Neural cell (in vitro differentiated cells): ENCODE measurements at regions not wholly inside any gene's neighbourhood (a gene's known extent, or its start where the extent isn't known, plus 50 kb on each side); places are given as distances from the start of the nearest gene placed in this dataset.

Experiments used
- H2AFZ ChIP-seq: fragments of 200-600, 300-800 bp; sonication (generic), shearing (Covaris generic); 2 replicates; pipeline ENCODE4 v1.6.0; 2014; ENCODE audit warnings: low read depth, mild to moderate bottlenecking, antibody characterized with exemption, low read length, moderate library complexity
- H3F3A ChIP-seq: fragments of 200-600 bp; shearing (Covaris generic); 2 replicates; pipeline ENCODE4 v1.6.1; 2016; ENCODE audit warnings: mild to moderate bottlenecking, moderate library complexity, mixed read lengths, antibody characterized with exemption, low read length; ENCODE audit not compliant: insufficient read depth, poor library complexity, severe bottlenecking
- H3K27ac ChIP-seq: fragments of 200-600, 300-800 bp; sonication (generic), shearing (Covaris generic); 2 replicates; pipeline ENCODE4 v1.5.1; 2014; ENCODE audit warnings: mild to moderate bottlenecking, low read length, moderate library complexity
- H3K27me3 ChIP-seq: fragments of 300-800, 200-600 bp; sonication (generic), shearing (Covaris generic); 2 replicates; pipeline ENCODE4 v1.6.0; 2014; ENCODE audit warnings: mild to moderate bottlenecking, low read depth, low read length, moderate library complexity; ENCODE audit not compliant: insufficient read depth
- H3K36me3 ChIP-seq: fragments of 300-800, 200-600 bp; sonication (generic), shearing (Covaris generic); 2 replicates; pipeline ENCODE4 v1.5.1; 2014; ENCODE audit warnings: mild to moderate bottlenecking, antibody characterized with exemption, low read length, moderate library complexity; ENCODE audit not compliant: insufficient read depth
- H3K4me2 ChIP-seq: fragments of 300-800, 200-600 bp; sonication (generic), shearing (Covaris generic); 2 replicates; pipeline ENCODE4 v1.6.0; 2014; ENCODE audit warnings: mild to moderate bottlenecking, low read length
- H3K4me3 ChIP-seq: fragments of 300-800, 200-600 bp; sonication (generic), shearing (Covaris generic); 2 replicates; pipeline ENCODE4 v1.5.1; 2014; ENCODE audit warnings: mild to moderate bottlenecking, low read length, moderate library complexity
- H3K79me2 ChIP-seq: fragments of 200-600 bp; shearing (Covaris generic); replicated peaks from 2 replicates; pipeline ENCODE4 v1.6.0; 2014; ENCODE audit warnings: mild to moderate bottlenecking, low read length, moderate library complexity; ENCODE audit not compliant: insufficient read depth
- H3K9ac ChIP-seq: fragments of 300-800, 200-600 bp; sonication (generic), shearing (Covaris generic); 2 replicates; pipeline ENCODE4 v1.6.1; 2016; ENCODE audit warnings: mild to moderate bottlenecking, low read length, mixed read lengths
- H3K9me2 ChIP-seq: fragments of 200-600 bp; shearing (Covaris generic); 2 replicates; pipeline ENCODE4 v1.6.1; 2016; ENCODE audit warnings: mild to moderate bottlenecking, low read length, mixed read lengths; ENCODE audit not compliant: insufficient read depth
- H3K9me3 ChIP-seq: fragments of 200-600, 300-800 bp; sonication (generic), shearing (Covaris generic); 2 replicates; pipeline ENCODE4 v1.6.1; 2016; ENCODE audit warnings: mild to moderate bottlenecking, mixed run types, low read length, moderate library complexity, mixed read lengths
- H4K20me1 ChIP-seq: fragments of 200-600 bp; shearing (Covaris generic); 2 replicates; pipeline ENCODE4 v1.6.1; 2016; ENCODE audit warnings: mild to moderate bottlenecking, mixed run types; ENCODE audit not compliant: insufficient read depth
- EP300 ChIP-seq: fragments of 450-650 bp; conservative IDR thresholded peaks from 2 replicates; pipeline ENCODE4 v1.6.1; 2014; ENCODE audit warnings: antibody characterized with exemption, mild to moderate bottlenecking, moderate library complexity; ENCODE audit not compliant: poor library complexity, severe bottlenecking
- MXI1 ChIP-seq: fragments of 450-650 bp; conservative IDR thresholded peaks from 2 replicates; pipeline ENCODE4 v1.6.1; 2014; ENCODE audit warnings: antibody characterized with exemption, mild to moderate bottlenecking; ENCODE audit not compliant: poor library complexity, severe bottlenecking
- POLR2AphosphoS5 ChIP-seq: IDR thresholded peaks from 2 replicates; pipeline ENCODE4 v1.6.1; 2012
- RAD21 ChIP-seq: fragments of 450-650 bp; conservative IDR thresholded peaks from 2 replicates; pipeline ENCODE4 v1.6.1; 2014; ENCODE audit warnings: antibody characterized with exemption, mild to moderate bottlenecking, moderate library complexity
- SMC3 ChIP-seq: fragments of 450-650 bp; conservative IDR thresholded peaks from 2 replicates; pipeline ENCODE4 v1.6.1; 2014; ENCODE audit warnings: antibody characterized with exemption, mild to moderate bottlenecking, moderate library complexity; ENCODE audit not compliant: poor library complexity
- TAF1 ChIP-seq: IDR thresholded peaks from 2 replicates; pipeline ENCODE4 v1.6.1; 2012; ENCODE audit warnings: low read depth
- TF ChIP-seq, protein P1 (sequence below): IDR thresholded peaks from 2 replicates; pipeline ENCODE4 v1.6.1; 2012; ENCODE audit warnings: borderline replicate concordance
- TF ChIP-seq, protein P2 (sequence below): fragments of 450-650 bp; IDR thresholded peaks from 2 replicates; pipeline ENCODE4 v1.5.1; 2014; ENCODE audit warnings: antibody characterized with exemption, mild to moderate bottlenecking, moderate library complexity; ENCODE audit not compliant: poor library complexity, severe bottlenecking

DNA sequence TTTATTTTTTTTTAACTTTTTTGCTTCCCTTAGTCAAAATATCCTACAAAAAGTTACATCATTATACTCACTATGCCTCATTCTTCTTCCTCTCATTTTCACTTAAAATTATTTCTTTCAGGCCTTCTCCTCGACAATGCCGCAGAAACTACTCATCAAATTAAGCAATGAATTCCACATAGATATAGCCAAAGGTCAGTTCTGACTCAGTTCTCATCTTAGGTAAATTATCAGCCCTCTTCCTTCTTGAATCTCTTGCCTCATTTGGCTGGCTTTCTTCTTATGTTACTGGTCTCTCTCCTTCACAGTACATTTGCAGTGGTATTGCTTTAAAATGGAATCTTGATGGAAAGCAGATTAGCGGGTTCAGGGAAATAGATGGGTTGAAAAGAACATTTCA lies 260.7 kb upstream of the BRINP3 start:
- no peaks in the 10 kb centered on the region for H3K36me3 ChIP-seq
- no peaks in the 10 kb centered on the region for H3K9me3 ChIP-seq
- no peaks in the 10 kb centered on the region for H4K20me1 ChIP-seq
- no peak for TF ChIP-seq RAD21
- no peak for TF ChIP-seq TAF1
- TF ChIP-seq, protein P1, sequence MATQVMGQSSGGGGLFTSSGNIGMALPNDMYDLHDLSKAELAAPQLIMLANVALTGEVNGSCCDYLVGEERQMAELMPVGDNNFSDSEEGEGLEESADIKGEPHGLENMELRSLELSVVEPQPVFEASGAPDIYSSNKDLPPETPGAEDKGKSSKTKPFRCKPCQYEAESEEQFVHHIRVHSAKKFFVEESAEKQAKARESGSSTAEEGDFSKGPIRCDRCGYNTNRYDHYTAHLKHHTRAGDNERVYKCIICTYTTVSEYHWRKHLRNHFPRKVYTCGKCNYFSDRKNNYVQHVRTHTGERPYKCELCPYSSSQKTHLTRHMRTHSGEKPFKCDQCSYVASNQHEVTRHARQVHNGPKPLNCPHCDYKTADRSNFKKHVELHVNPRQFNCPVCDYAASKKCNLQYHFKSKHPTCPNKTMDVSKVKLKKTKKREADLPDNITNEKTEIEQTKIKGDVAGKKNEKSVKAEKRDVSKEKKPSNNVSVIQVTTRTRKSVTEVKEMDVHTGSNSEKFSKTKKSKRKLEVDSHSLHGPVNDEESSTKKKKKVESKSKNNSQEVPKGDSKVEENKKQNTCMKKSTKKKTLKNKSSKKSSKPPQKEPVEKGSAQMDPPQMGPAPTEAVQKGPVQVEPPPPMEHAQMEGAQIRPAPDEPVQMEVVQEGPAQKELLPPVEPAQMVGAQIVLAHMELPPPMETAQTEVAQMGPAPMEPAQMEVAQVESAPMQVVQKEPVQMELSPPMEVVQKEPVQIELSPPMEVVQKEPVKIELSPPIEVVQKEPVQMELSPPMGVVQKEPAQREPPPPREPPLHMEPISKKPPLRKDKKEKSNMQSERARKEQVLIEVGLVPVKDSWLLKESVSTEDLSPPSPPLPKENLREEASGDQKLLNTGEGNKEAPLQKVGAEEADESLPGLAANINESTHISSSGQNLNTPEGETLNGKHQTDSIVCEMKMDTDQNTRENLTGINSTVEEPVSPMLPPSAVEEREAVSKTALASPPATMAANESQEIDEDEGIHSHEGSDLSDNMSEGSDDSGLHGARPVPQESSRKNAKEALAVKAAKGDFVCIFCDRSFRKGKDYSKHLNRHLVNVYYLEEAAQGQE = no peak
- no peak for TF ChIP-seq EP300
- TF ChIP-seq, protein P2, sequence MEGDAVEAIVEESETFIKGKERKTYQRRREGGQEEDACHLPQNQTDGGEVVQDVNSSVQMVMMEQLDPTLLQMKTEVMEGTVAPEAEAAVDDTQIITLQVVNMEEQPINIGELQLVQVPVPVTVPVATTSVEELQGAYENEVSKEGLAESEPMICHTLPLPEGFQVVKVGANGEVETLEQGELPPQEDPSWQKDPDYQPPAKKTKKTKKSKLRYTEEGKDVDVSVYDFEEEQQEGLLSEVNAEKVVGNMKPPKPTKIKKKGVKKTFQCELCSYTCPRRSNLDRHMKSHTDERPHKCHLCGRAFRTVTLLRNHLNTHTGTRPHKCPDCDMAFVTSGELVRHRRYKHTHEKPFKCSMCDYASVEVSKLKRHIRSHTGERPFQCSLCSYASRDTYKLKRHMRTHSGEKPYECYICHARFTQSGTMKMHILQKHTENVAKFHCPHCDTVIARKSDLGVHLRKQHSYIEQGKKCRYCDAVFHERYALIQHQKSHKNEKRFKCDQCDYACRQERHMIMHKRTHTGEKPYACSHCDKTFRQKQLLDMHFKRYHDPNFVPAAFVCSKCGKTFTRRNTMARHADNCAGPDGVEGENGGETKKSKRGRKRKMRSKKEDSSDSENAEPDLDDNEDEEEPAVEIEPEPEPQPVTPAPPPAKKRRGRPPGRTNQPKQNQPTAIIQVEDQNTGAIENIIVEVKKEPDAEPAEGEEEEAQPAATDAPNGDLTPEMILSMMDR = no peak
- H3K27ac ChIP-seq = no peak overlapping the region
- H3F3A ChIP-seq = no peaks in the 10 kb centered on the region
- H3K4me3 ChIP-seq = no peak overlapping the region
- H3K9ac ChIP-seq = no peak overlapping the region
- no peaks in the 10 kb centered on the region for H3K79me2 ChIP-seq
- no peaks in the 10 kb centered on the region for H3K27me3 ChIP-seq
- no peaks in the 10 kb centered on the region for H3K9me2 ChIP-seq
- no peak overlapping the region for H2AFZ ChIP-seq
- H3K4me2 ChIP-seq = no peak overlapping the region

DNA sequence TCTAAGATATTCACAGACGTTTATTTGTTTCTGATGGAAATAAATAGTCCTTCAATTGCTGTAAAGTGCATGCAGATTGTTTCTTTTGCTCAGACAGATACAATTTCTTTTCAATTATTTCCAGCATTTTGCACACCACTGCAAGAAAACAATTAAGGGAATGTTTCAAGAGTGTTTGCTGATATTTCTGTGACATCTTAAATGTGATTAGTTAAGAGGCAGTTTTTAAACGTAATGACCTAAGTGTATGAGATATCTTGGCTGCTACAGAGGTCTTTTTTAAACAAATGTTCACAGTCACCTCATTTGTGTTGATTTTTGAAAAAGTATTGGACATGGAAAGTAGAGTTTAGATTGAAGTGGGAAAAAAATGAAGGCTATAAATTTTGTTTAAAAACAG lies 262.3 kb upstream of the BRINP3 start:
- H3K4me2 ChIP-seq = no peak overlapping the region
- no peak overlapping the region for H2AFZ ChIP-seq
- H3K79me2 ChIP-seq = no peaks in the 10 kb centered on the region
- no peak overlapping the region for H3K4me3 ChIP-seq
- H3K36me3 ChIP-seq = no peaks in the 10 kb centered on the region
- H3K9ac ChIP-seq = no peak overlapping the region
- H3K9me3 ChIP-seq = no peaks in the 10 kb centered on the region
- no peak for TF ChIP-seq POLR2AphosphoS5
- no peak for TF ChIP-seq SMC3
- no peak for TF ChIP-seq TAF1
- TF ChIP-seq, protein P1 = no peak
- TF ChIP-seq, protein P2 = no peak
- no peak for TF ChIP-seq EP300
- TF ChIP-seq MXI1 = no peak
- TF ChIP-seq RAD21 = no peak
- no peak overlapping the region for H3K27ac ChIP-seq
- no peaks in the 10 kb centered on the region for H3K9me2 ChIP-seq
- H4K20me1 ChIP-seq = no peaks in the 10 kb centered on the region
- H3K27me3 ChIP-seq = no peaks in the 10 kb centered on the region
- H3F3A ChIP-seq = no peaks in the 10 kb centered on the region
